Testis (tissue), 2 donors: ENCODE measurements at regions not wholly inside any gene's neighbourhood (a gene's known extent, or its start where the extent isn't known, plus 50 kb on each side); places are given as distances from the start of the nearest gene placed in this dataset.

Source experiments
- CTCF ChIP-seq, 3 experiments: fragments of 450-650 bp in 2 of 3; fragments of 200-600 bp in 1 of 3; sonication (generic) in 1 of 3; IDR thresholded peaks; one replicate each; pipeline ENCODE4 v1.5.1; 2016 to 2019; ENCODE audit warnings: antibody characterized with exemption in 3 of 3, mild to moderate bottlenecking in 2 of 3, moderate library complexity in 1 of 3
- POLR2A ChIP-seq: fragments of 450-650 bp; IDR thresholded peaks from one replicate; pipeline ENCODE4 v1.6.1; 2017; ENCODE audit warnings: antibody characterized with exemption, mild to moderate bottlenecking, moderate library complexity

DNA sequence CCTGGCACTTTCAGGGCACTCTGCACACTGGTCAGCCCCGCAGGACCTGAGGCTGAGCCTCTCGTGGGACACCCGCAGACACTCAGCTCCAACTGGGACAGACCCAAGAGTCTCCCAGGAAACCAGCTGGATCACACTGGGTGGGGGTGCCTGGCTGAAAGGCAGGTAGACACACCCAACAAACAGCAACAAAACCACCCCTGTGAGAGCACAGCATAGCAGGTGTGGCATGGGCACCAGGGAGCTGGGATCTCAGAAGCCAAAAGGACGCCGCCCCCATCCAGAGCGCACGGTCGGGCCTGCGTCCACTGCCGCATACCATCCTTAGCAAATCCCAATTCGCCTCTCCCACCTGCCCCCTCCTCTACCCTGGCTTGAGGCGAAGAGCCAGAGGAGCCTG is 154.2 kb upstream of the LINGO1 start:
- TF ChIP-seq CTCF (IDR thresholded peaks at IDR 0.05) (no peak), POLR2A (no peak)
